H9 (cell line): ENCODE measurements at regions not wholly inside any gene's neighbourhood (a gene's known extent, or its start where the extent isn't known, plus 50 kb on each side); places are given as distances from the start of the nearest gene placed in this dataset.

ENCODE experiments used
- DNase-seq: peaks from one replicate; pipeline ENCODE4 v3.0.0-alpha.2; 2017
- H2AFZ ChIP-seq: one replicate; pipeline ENCODE4 v1.6.1; 2013; ENCODE audit warnings: mild to moderate bottlenecking, low read length, control low read depth, moderate library complexity
- H2AK5ac ChIP-seq: 2 replicates; pipeline ENCODE4 v1.6.1; 2013; ENCODE audit warnings: low read length, control low read depth, mixed read lengths; ENCODE audit not compliant: insufficient read length
- H2BK120ac ChIP-seq: one replicate; pipeline ENCODE4 v1.6.1; 2013; ENCODE audit warnings: low read depth, mild to moderate bottlenecking, low read length, control low read depth, inconsistent platforms; ENCODE audit not compliant: poor library complexity, severe bottlenecking
- H2BK12ac ChIP-seq: 2 replicates; pipeline ENCODE4 v1.6.1; 2013; ENCODE audit warnings: low read length, control low read depth, mixed read lengths, low read depth; ENCODE audit not compliant: insufficient read length
- H2BK15ac ChIP-seq: 2 replicates; pipeline ENCODE4 v1.6.1; 2013; ENCODE audit warnings: low read depth, low read length, control low read depth
- H2BK20ac ChIP-seq: one replicate; pipeline ENCODE4 v1.6.1; 2013; ENCODE audit warnings: low read depth, mild to moderate bottlenecking, low read length, control low read depth, inconsistent platforms; ENCODE audit not compliant: poor library complexity, severe bottlenecking
- H2BK5ac ChIP-seq: 2 replicates; pipeline ENCODE4 v1.6.1; 2013; ENCODE audit warnings: low read length, control low read depth, mixed read lengths; ENCODE audit not compliant: insufficient read length
- H3K14ac ChIP-seq: 2 replicates; pipeline ENCODE4 v1.6.1; 2013; ENCODE audit warnings: low read length, control low read depth; ENCODE audit not compliant: insufficient read depth
- H3K18ac ChIP-seq: 2 replicates; pipeline ENCODE4 v1.6.1; 2013; ENCODE audit warnings: low read depth, mild to moderate bottlenecking, mixed read lengths, low read length, control low read depth; ENCODE audit not compliant: insufficient read length
- H3K23ac ChIP-seq: 2 replicates; pipeline ENCODE4 v1.6.1; 2013; ENCODE audit warnings: low read length, control low read depth, mixed read lengths, low read depth; ENCODE audit not compliant: insufficient read length
- H3K23me2 ChIP-seq: 2 replicates; pipeline ENCODE4 v1.6.1; 2013; ENCODE audit warnings: low read depth, mild to moderate bottlenecking, mixed read lengths, low read length, control low read depth; ENCODE audit not compliant: insufficient read length, poor library complexity, severe bottlenecking
- H3K27ac ChIP-seq: 2 replicates; pipeline ENCODE4 v1.5.1; 2013; ENCODE audit warnings: low read length, control low read depth, mixed read lengths, low read depth; ENCODE audit not compliant: insufficient read length
- H3K27me3 ChIP-seq: 2 replicates; pipeline ENCODE4 v1.6.1; 2013; ENCODE audit warnings: low read length, control low read depth, inconsistent platforms; ENCODE audit not compliant: insufficient read depth
- H3K4ac ChIP-seq: 2 replicates; pipeline ENCODE4 v1.6.1; 2013; ENCODE audit warnings: low read depth, mild to moderate bottlenecking, control low read depth, inconsistent platforms, low read length, moderate library complexity
- H3K4me1 ChIP-seq: 2 replicates; pipeline ENCODE4 v1.6.1; 2013; ENCODE audit warnings: low read length, control low read depth, inconsistent platforms; ENCODE audit not compliant: insufficient read depth
- H3K4me2 ChIP-seq: 2 replicates; pipeline ENCODE4 v1.6.1; 2013; ENCODE audit warnings: low read length, control low read depth, mixed read lengths; ENCODE audit not compliant: insufficient read length, insufficient read depth
- H3K56ac ChIP-seq: 2 replicates; pipeline ENCODE4 v1.6.1; 2013; ENCODE audit warnings: low read depth, mild to moderate bottlenecking, mixed read lengths, low read length, control low read depth; ENCODE audit not compliant: insufficient read length
- H3K79me1 ChIP-seq: 2 replicates; pipeline ENCODE4 v1.6.1; 2013; ENCODE audit warnings: low read depth, mild to moderate bottlenecking, moderate library complexity, low read length, control low read depth, inconsistent platforms; ENCODE audit not compliant: insufficient read depth, poor library complexity, severe bottlenecking
- H3K79me2 ChIP-seq: 2 replicates; pipeline ENCODE4 v1.6.1; 2013; ENCODE audit warnings: low read length, control low read depth, inconsistent platforms; ENCODE audit not compliant: insufficient read depth
- H3K9ac ChIP-seq: 2 replicates; pipeline ENCODE4 v1.6.1; 2013; ENCODE audit warnings: low read length, control low read depth, mixed read lengths; ENCODE audit not compliant: insufficient read length; ENCODE audit errors: extremely low read depth
- H3K9me3 ChIP-seq: one replicate; pipeline ENCODE4 v1.6.1; 2013; ENCODE audit warnings: low read depth, low read length, inconsistent platforms; ENCODE audit not compliant: control insufficient read depth
- H3T11ph ChIP-seq: one replicate; pipeline ENCODE4 v1.6.1; 2013; ENCODE audit warnings: mild to moderate bottlenecking, low read length, control low read depth, inconsistent platforms
- H4K20me1 ChIP-seq: one replicate; pipeline ENCODE4 v1.6.1; 2013; ENCODE audit not compliant: control insufficient read depth, insufficient read length, insufficient read depth
- H4K5ac ChIP-seq: 2 replicates; pipeline ENCODE4 v1.6.1; 2013; ENCODE audit warnings: low read depth, mild to moderate bottlenecking, mixed read lengths, low read length, control low read depth; ENCODE audit not compliant: insufficient read length
- H4K8ac ChIP-seq: replicated peaks from 2 replicates; pipeline ENCODE4 v1.6.1; 2013; ENCODE audit warnings: low read length, control low read depth, mixed read lengths, low read depth; ENCODE audit not compliant: insufficient read length
- H4K91ac ChIP-seq: 2 replicates; pipeline ENCODE4 v1.6.1; 2013; ENCODE audit warnings: low read depth, mild to moderate bottlenecking, moderate library complexity, mixed read lengths, low read length, control low read depth; ENCODE audit not compliant: insufficient read length
- H3K27ac Mint-ChIP-seq, 3 experiments: 2 replicates in 2 of 3; 3 replicates in 1 of 3; pipeline ENCODE4 v1.8.0; 2020 to 2021; ENCODE audit warnings: mixed read lengths in 3 of 3, mild to moderate bottlenecking in 1 of 3, moderate library complexity in 1 of 3
- H3K27me3 Mint-ChIP-seq: 2 replicates; pipeline ENCODE4 v1.8.0; 2021; ENCODE audit warnings: low read depth, mild to moderate bottlenecking, moderate library complexity, mixed read lengths
- H3K36me3 Mint-ChIP-seq, 3 experiments: 2 replicates in 2 of 3; 3 replicates in 1 of 3; pipeline ENCODE4 v1.8.0; 2020 to 2021; ENCODE audit warnings: low read depth in 3 of 3, mixed read lengths in 3 of 3; ENCODE audit not compliant: insufficient read depth in 1 of 3
- H3K4me1 Mint-ChIP-seq, 2 experiments: 2 replicates each; pipeline ENCODE4 v1.8.0; 2020; ENCODE audit warnings: mixed read lengths in 2 of 2
- H3K4me3 Mint-ChIP-seq, 2 experiments: 2 replicates in 1 of 2; 3 replicates in 1 of 2; pipeline ENCODE4 v1.8.0; 2020 to 2021; ENCODE audit warnings: mild to moderate bottlenecking in 2 of 2, mixed read lengths in 2 of 2, moderate library complexity in 1 of 2
- H3K9me3 Mint-ChIP-seq, 2 experiments: 2 replicates in 1 of 2; 3 replicates in 1 of 2; pipeline ENCODE4 v1.8.0; 2020; ENCODE audit warnings: mild to moderate bottlenecking in 2 of 2, mixed read lengths in 2 of 2, moderate library complexity in 1 of 2
- CTCF ChIP-seq: fragments of 200-600 bp; sonication (generic); conservative IDR thresholded peaks from 3 replicates; pipeline ENCODE4 v1.8.0; 2021; ENCODE audit warnings: antibody characterized with exemption, mild to moderate bottlenecking
- WGBS: extraction: QIAGEN DNeasy Blood & Tissue Kit; methylation state at CpG from one replicate; pipeline ENCODE4 v1.1.7; 2013; ENCODE audit warnings: missing lambda C conversion rate, low lambda C conversion rate, mixed read lengths; ENCODE audit not compliant: insufficient read length; ENCODE audit errors: extremely low coverage; 5-methylcytosine and 5-hydroxymethylcytosine counted together

DNA sequence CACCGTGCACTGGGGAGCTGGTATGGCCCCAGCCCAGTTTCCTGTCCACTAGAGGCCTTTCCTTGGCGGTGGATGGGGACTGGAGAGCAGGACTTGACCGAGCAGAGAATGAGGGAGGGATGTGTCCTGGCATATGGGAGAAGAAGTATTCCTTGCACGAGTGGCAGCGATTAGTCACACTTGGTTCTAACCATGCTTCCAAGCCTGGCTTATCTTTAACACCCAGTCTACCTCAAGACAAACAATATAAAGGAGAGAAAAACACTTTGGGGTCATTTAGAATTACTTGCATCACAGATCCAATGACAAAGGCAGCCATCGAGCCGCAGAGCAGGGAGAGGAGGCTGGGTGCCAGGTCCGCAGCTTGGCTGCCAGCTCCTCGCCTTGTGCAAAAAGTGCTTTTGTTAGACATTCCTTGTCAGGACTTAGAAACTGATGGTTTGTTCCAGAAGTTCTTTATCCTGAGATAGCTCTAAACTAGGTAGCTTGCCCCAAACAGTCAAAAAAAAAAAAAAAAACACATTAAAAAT, 214.9 kb upstream of the GMDS start:
- no CpG with 5 or more reads among the region's 9 CpGs for WGBS
- no peaks in the 10 kb centered on the region for H3K4me1 Mint-ChIP-seq
- H3K14ac ChIP-seq: no peak overlapping the region
- H3K56ac ChIP-seq: no peak overlapping the region
- H2BK12ac ChIP-seq: no peak overlapping the region
- no peaks in the 10 kb centered on the region for H3K9me3 ChIP-seq
- H3K18ac ChIP-seq: no peak overlapping the region
- no peaks in the 10 kb centered on the region for H3K79me2 ChIP-seq
- H3K4me1 ChIP-seq: no peaks in the 10 kb centered on the region
- no peak overlapping the region for H2AFZ ChIP-seq
- no peak overlapping the region for H3K4me3 Mint-ChIP-seq
- H3K9ac ChIP-seq: no peak overlapping the region
- no peaks in the 10 kb centered on the region for H3K23me2 ChIP-seq
- no peaks in the 10 kb centered on the region for H4K20me1 ChIP-seq
- no peak overlapping the region for H2BK120ac ChIP-seq
- no peaks in the 10 kb centered on the region for H3K36me3 Mint-ChIP-seq
- no peak overlapping the region for H2AK5ac ChIP-seq
- no peak overlapping the region for H2BK20ac ChIP-seq
- H2BK5ac ChIP-seq: no peak overlapping the region
- H3K27ac Mint-ChIP-seq: no peak overlapping the region
- no peak overlapping the region for H4K91ac ChIP-seq
- H4K8ac ChIP-seq: no peak overlapping the region
- H3K9me3 Mint-ChIP-seq: no peaks in the 10 kb centered on the region
- H3K4me2 ChIP-seq: no peak overlapping the region
- no peaks in the 10 kb centered on the region for H3K27me3 ChIP-seq
- H3T11ph ChIP-seq: no peak overlapping the region
- no peak overlapping the region for H3K27ac ChIP-seq
- no peak overlapping the region for H4K5ac ChIP-seq
- H3K23ac ChIP-seq: no peak overlapping the region
- no peak overlapping the region for H2BK15ac ChIP-seq
- DNase-seq: no peak
- no peaks in the 10 kb centered on the region; the same call in none of the 2 replicates for H3K27me3 Mint-ChIP-seq
- TF ChIP-seq CTCF: no peak
- no peak overlapping the region for H3K4ac ChIP-seq
- no peaks in the 10 kb centered on the region for H3K79me1 ChIP-seq
